ENCODE measurements at regions not wholly inside any gene's neighbourhood (a gene's known extent, or its start where the extent isn't known, plus 50 kb on each side); places are given as distances from the start of the nearest gene placed in this dataset.

GRCh38 chr10:94084344-94084743, 90.6 kb downstream of the PLCE1 start:
- TF ChIP-seq CTCF (IDR thresholded peaks at IDR 0.05; ENCODE audit: insufficient read depth, low read depth, low read length, missing control alignments), result no peak
- H3K4me3 ChIP-seq (ENCODE audit: low read depth, low read length), result no peak overlapping the region
- DNase-seq (ENCODE audit: low read depth), result no peak

- DNase-seq (ENCODE audit: low read depth), result no peak
- H3K4me3 ChIP-seq (ENCODE audit: low read depth, low read length), result no peak overlapping the region
- no peak for TF ChIP-seq CTCF (IDR thresholded peaks at IDR 0.05; ENCODE audit: insufficient read depth, low read depth, low read length, missing control alignments)
Measured at GRCh38 chr10:94085288-94085687, 91.6 kb downstream of the PLCE1 start.

GRCh38 chr10:94085766-94086437, 92.2 kb downstream of the PLCE1 start:
- TF ChIP-seq CTCF (IDR thresholded peaks at IDR 0.05; ENCODE audit: insufficient read depth, low read depth, low read length, missing control alignments), result no peak
- no peak overlapping the region for H3K4me3 ChIP-seq (ENCODE audit: low read depth, low read length)
- no peak for DNase-seq (ENCODE audit: low read depth)

GRCh38 chr10:94088926-94089381, 95.2 kb downstream of the PLCE1 start:
- no peak for DNase-seq (ENCODE audit: low read depth)
- no peak overlapping the region for H3K4me3 ChIP-seq (ENCODE audit: low read depth, low read length)
- no peak for TF ChIP-seq CTCF (IDR thresholded peaks at IDR 0.05; ENCODE audit: insufficient read depth, low read depth, low read length, missing control alignments)

- no peak for DNase-seq (ENCODE audit: low read depth)
- no peak overlapping the region for H3K4me3 ChIP-seq (ENCODE audit: low read depth, low read length)
- TF ChIP-seq CTCF (IDR thresholded peaks at IDR 0.05; ENCODE audit: insufficient read depth, low read depth, low read length, missing control alignments), result no peak
Measured at GRCh38 chr10:94091649-94092048, 97.9 kb downstream of the PLCE1 start.

- no peak for DNase-seq (ENCODE audit: low read depth)
- H3K4me3 ChIP-seq (ENCODE audit: low read depth, low read length), result no peak overlapping the region
- TF ChIP-seq CTCF (IDR thresholded peaks at IDR 0.05; ENCODE audit: insufficient read depth, low read depth, low read length, missing control alignments), result no peak
Measured at GRCh38 chr10:94092848-94093247, 99.1 kb downstream of the PLCE1 start.
